Uterus (tissue), 3 donors: ENCODE measurements at regions not wholly inside any gene's neighbourhood (a gene's known extent, or its start where the extent isn't known, plus 50 kb on each side); places are given as distances from the start of the nearest gene placed in this dataset.
"Not testable (repeated sequence)": the region's sequence is repeated elsewhere in the genome, so short reads cannot be mapped to it uniquely, and the experiment has no call there.

Experiments
- DNase-seq, 2 donors: peaks; one replicate each; pipeline ENCODE4 v3.0.0-alpha.2; 2019 to 2020
- H3K27ac ChIP-seq, 2 donors: fragments of 200-600 bp; sonication (generic); 1 replicate in 1 of 2; 2 replicates in 1 of 2; pipeline ENCODE4 v1.5.1; 2016 to 2018
- H3K27me3 ChIP-seq, 2 donors: fragments of 200-600 bp; sonication (generic); one replicate each; pipeline ENCODE4 v1.5.1; 2018 to 2019; ENCODE audit warnings: control low read depth in 1 of 2
- H3K36me3 ChIP-seq, 2 donors: fragments of 200-600 bp; sonication (generic); one replicate each; pipeline ENCODE4 v1.5.1; 2019; ENCODE audit warnings: control low read depth in 1 of 2
- H3K4me1 ChIP-seq, 2 donors: fragments of 200-600 bp; sonication (generic); one replicate each; pipeline ENCODE4 v1.5.1; 2018 to 2019; ENCODE audit warnings: control low read depth in 1 of 2
- H3K4me3 ChIP-seq, 2 donors: fragments of 200-600 bp; sonication (generic); 1 replicate in 1 of 2; 2 replicates in 1 of 2; pipeline ENCODE4 v1.5.1; 2018 to 2019; ENCODE audit warnings: mild to moderate bottlenecking in 1 of 2
- H3K9me3 ChIP-seq, 2 donors: fragments of 200-600 bp; sonication (generic); one replicate each; pipeline ENCODE4 v1.5.1; 2019; ENCODE audit warnings: control low read depth in 1 of 2
- CTCF ChIP-seq, 4 experiments: fragments of 200-600 bp in 2 of 4; fragments of 450-650 bp in 2 of 4; sonication (generic) in 2 of 4; IDR thresholded peaks; one replicate each; pipeline ENCODE4 v1.5.1; 2016 to 2019; ENCODE audit warnings: antibody characterized with exemption in 4 of 4, mild to moderate bottlenecking in 2 of 4, moderate library complexity in 1 of 4
- POLR2A ChIP-seq, 2 donors: fragments of 450-650 bp; IDR thresholded peaks; one replicate each; pipeline ENCODE4 v1.6.1; 2016; ENCODE audit warnings: antibody characterized with exemption in 2 of 2, mild to moderate bottlenecking in 1 of 2, moderate library complexity in 1 of 2
- intact Hi-C: fragments of 100-400 bp; cut with DNase I; formaldehyde crosslinking; loops from one replicate; pipeline ENCODE4 v1.15.1; 2023; ENCODE audit warnings: low total_unique reads
- donor health status: DM: yes; HTN: yes; CAD: no.

GRCh38 chr6:121682666-121683065 is 247.2 kb downstream of the GJA1 start:
- H3K9me3 ChIP-seq = no peaks in the 10 kb centered on the region

GRCh38 chr6:121685806-121686205 is 250.4 kb downstream of the GJA1 start:
- H3K4me1 ChIP-seq, intact Hi-C loops, H3K36me3 ChIP-seq, DNase-seq, H3K4me3 ChIP-seq, H3K27me3 ChIP-seq, H3K27ac ChIP-seq, H3K9me3 ChIP-seq: not testable (repeated sequence)

More at GRCh38 chr6:121682666-121683065, 247.2 kb downstream of the GJA1 start:
- H3K36me3 ChIP-seq = no peaks in the 10 kb centered on the region
- intact Hi-C loops = no loop called here
- no peak for DNase-seq
- H3K27ac ChIP-seq = no peak overlapping the region
- no peak overlapping the region for H3K4me3 ChIP-seq
- no peak for TF ChIP-seq CTCF (IDR thresholded peaks at IDR 0.05)
- TF ChIP-seq POLR2A (IDR thresholded peaks at IDR 0.05) = no peak
- no peaks in the 10 kb centered on the region for H3K4me1 ChIP-seq
- no peaks in the 10 kb centered on the region for H3K27me3 ChIP-seq

- Histone ChIP-seq H3K36me3 (no peaks in the 10 kb centered on the region), H3K4me1 (no peaks in the 10 kb centered on the region), H3K9me3 (no peaks in the 10 kb centered on the region), H3K27me3 (no peaks in the 10 kb centered on the region), H3K4me3 (no peak overlapping the region), H3K27ac (no peak overlapping the region)
- DNase-seq = no peak
- no peak for TF ChIP-seq POLR2A (IDR thresholded peaks at IDR 0.05)
- TF ChIP-seq CTCF (IDR thresholded peaks at IDR 0.05) = no peak
- intact Hi-C loops = no loop called here
These were observed 251.2 kb downstream of the GJA1 start for GRCh38 chr6:121686611-121687023.

GRCh38 chr6:121688974-121689373 is 253.5 kb downstream of the GJA1 start:
- Histone ChIP-seq H3K4me1 (no peaks in the 10 kb centered on the region), H3K27ac (no peak overlapping the region), H3K4me3 (no peak overlapping the region), H3K36me3 (no peaks in the 10 kb centered on the region), H3K27me3 (no peaks in the 10 kb centered on the region), H3K9me3 (no peaks in the 10 kb centered on the region)
- intact Hi-C loops = no loop called here
- no peak for DNase-seq
- TF ChIP-seq CTCF (IDR thresholded peaks at IDR 0.05) (no peak), POLR2A (IDR thresholded peaks at IDR 0.05) (no peak)

- H3K36me3 ChIP-seq = no peaks in the 10 kb centered on the region
- H3K27ac ChIP-seq = no peak overlapping the region
- intact Hi-C loops = no loop called here
- DNase-seq = no peak
- H3K4me3 ChIP-seq = no peak overlapping the region
- TF ChIP-seq CTCF (IDR thresholded peaks at IDR 0.05) (no peak), POLR2A (IDR thresholded peaks at IDR 0.05) (no peak)
- H3K27me3 ChIP-seq = no peaks in the 10 kb centered on the region
- H3K9me3 ChIP-seq = no peaks in the 10 kb centered on the region
- H3K4me1 ChIP-seq = no peaks in the 10 kb centered on the region
These were observed 255.7 kb downstream of the GJA1 start for GRCh38 chr6:121691126-121691551.

- no peak for DNase-seq
- TF ChIP-seq CTCF (IDR thresholded peaks at IDR 0.05) = no peak
- TF ChIP-seq POLR2A (IDR thresholded peaks at IDR 0.05) = no peak
- no peaks in the 10 kb centered on the region for H3K27me3 ChIP-seq
- H3K36me3 ChIP-seq = no peaks in the 10 kb centered on the region
- no peak overlapping the region for H3K27ac ChIP-seq
- H3K4me3 ChIP-seq = no peak overlapping the region
- no peaks in the 10 kb centered on the region for H3K9me3 ChIP-seq
- intact Hi-C loops = no loop called here
- no peaks in the 10 kb centered on the region for H3K4me1 ChIP-seq
These were observed 258.9 kb downstream of the GJA1 start for GRCh38 chr6:121694389-121694788.
